Right ventricle myocardium inferior (tissue), 1 donor: ENCODE measurements at regions not wholly inside any gene's neighbourhood (a gene's known extent, or its start where the extent isn't known, plus 50 kb on each side); places are given as distances from the start of the nearest gene placed in this dataset.
"Not testable (repeated sequence)": the region's sequence is repeated elsewhere in the genome, so short reads cannot be mapped to it uniquely, and the experiment has no call there.

ENCODE experiments used
- ATAC-seq: fragments of 200-7000 bp; cut with Tn5 transposase; one replicate; pipeline ENCODE4 v1.9.1; 2020; ENCODE audit warnings: mild to moderate bottlenecking, moderate library complexity
- DNase-seq: peaks from one replicate; pipeline ENCODE4 v3.0.0; 2021; ENCODE audit errors: missing footprints
- intact Hi-C: fragments of 100-400 bp; cut with DNase I; formaldehyde crosslinking; loops from one replicate; pipeline ENCODE4 v1.11.0; 2022
- donor health status: DM: no; HTN: yes; CAD: no; lungs with severe emphysema.

- intact Hi-C loops, result no loop called here
- ATAC-seq, result no peak
- no peak for DNase-seq
Observed at GRCh38 chr6:79150733-79151132, 72.7 kb upstream of the PHIP start.

- intact Hi-C loops, result no loop called here
- DNase-seq (no peak), ATAC-seq (peak; percentile 34)
Observed at GRCh38 chr6:79149884-79150283, 71.8 kb upstream of the PHIP start.

GRCh38 chr6:79146421-79146820 is 68.4 kb upstream of the PHIP start:
- ATAC-seq, result no peak
- intact Hi-C loops, result no loop called here
- no peak for DNase-seq

GRCh38 chr6:79145301-79145700 is 67.2 kb upstream of the PHIP start:
- ATAC-seq (no peak), DNase-seq (no peak)
- intact Hi-C loops, result no loop called here

DNA sequence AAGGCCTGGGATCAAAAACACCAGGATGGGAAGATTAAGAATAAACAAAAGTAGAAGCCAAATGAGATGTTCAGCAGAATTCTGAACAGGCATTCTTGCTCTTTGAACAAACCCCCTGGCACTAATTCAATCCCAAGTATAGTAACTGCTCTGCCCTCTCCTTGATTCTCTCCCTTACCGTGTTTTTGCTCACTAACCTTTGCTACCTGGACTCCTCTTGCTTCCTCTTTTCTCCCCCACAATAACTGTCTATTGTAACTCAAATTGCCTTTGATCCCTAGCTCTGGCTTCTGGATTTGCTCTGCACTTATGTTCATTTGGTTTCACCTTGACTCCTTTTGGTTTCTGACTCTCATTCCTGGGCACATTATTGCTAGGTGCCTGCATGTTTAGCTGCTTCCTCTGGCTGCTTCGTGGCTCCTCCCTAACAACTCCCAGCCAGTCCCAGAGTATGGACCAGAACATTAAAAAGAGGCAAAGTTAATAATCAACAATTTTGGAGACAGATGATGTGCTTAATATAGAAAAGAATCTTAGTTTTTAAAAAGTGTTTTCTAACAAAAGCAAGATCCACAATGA is 65.4 kb upstream of the PHIP start:
- no peak for DNase-seq
- intact Hi-C loops, result no loop called here
- ATAC-seq, result no peak

DNA sequence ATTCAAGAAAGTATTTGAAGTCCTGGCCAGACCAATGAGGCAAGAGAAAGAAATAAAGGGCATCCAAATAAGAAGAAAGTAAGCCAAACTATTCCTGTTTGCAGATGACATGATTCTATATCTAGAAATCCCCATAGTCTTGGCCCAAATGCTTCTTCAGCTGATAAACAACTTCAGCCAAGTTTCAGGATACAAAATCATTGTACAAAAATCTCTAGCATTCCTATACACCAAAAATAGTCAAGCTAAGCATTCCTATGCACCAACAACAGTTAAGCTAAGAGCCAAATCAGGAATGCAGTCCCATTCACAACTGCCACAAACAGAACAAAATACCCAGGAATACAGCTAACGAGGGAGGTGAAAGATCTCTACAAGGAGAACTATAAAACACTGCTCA is 60.1 kb upstream of the PHIP start:
- intact Hi-C loops, result no loop called here
- DNase-seq (no peak), ATAC-seq (no peak)

DNA sequence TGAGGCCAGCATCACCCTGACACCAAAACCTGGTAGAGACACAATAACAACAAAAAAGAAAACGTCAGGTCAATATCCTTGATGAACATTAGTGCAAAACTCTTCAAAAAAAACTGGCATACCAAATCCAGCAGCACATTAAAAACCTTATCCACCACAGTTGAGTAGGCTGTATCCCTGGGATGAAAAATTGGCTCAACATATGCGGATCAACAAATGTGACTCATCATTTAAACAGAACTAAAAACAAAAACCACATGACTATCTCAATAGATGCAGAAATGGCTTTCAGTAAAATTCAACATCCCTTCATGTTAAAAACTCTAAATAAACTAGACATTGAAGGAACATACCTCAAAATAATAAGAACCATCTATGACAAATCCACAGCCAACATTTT is 59.6 kb upstream of the PHIP start:
- intact Hi-C loops, result no loop called here
- no peak for ATAC-seq
- DNase-seq, result no peak

DNA sequence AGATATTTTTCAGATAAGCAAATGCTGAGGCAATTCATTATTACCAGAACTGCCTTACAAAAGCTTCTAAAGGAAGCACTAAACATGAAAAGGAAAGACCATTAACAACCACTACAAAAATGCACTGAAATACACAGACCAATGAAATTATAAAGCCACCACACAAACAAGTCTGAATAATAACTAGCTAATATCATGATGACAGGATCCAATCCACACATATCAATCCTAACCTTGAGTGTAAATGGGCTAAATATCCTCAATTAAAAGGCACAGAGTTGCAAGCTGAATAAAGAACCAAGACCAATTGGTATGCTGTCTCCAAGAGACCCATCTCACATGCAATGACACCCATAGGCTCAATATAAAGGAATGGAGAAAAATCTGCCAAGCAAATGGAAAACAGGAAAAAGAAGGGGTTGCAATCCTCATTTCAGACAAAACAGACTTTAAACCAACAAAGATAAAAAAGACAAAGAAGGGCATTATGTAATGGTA is 58.0 kb upstream of the PHIP start:
- no peak for ATAC-seq

DNA sequence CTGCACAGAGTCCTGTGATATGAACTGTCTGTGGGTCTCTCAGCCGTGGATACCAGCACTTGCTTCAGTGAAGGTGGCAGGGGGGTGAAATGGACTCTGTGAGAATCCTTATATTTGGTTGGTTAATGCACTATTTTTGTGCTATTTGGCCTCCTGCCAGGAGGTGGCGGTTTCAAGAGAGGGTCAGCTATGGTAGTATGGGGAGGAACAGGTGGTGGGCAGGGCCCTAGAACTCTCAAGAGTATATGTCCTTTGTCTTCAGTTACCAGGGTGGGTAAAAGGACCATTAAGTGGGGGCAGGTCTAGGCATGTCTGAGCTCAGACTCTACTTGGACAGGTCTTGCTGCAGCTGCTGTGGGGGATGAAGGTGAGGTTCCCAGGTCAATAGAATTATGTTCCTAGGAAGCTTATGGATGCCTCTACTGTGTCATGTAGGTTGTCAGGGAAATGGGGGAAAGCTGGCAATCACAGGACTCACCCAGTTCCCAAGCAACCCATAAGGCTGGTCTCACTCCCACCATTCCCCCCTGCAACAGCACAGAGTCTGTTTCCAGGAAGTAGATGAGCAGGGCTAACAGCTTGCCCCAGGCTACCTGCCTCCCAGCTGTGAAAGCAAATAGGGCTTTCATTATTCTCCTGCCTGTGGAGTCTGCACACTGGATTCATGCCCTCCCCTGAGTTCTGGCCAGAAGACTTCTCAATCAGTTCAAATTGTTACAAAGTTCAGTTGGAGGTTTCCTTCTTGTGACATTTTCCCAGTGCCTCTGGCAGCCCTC is 56.8 kb upstream of the PHIP start:
- DNase-seq (no peak), ATAC-seq (no peak)
- intact Hi-C loops, result no loop called here

More for the DNA sequence above, 58.0 kb upstream of the PHIP start:
- no peak for DNase-seq
- intact Hi-C loops, result no loop called here

GRCh38 chr6:79133173-79133572 is 55.1 kb upstream of the PHIP start:
- no peak for ATAC-seq
- intact Hi-C loops, result no loop called here
- DNase-seq, result no peak

DNA sequence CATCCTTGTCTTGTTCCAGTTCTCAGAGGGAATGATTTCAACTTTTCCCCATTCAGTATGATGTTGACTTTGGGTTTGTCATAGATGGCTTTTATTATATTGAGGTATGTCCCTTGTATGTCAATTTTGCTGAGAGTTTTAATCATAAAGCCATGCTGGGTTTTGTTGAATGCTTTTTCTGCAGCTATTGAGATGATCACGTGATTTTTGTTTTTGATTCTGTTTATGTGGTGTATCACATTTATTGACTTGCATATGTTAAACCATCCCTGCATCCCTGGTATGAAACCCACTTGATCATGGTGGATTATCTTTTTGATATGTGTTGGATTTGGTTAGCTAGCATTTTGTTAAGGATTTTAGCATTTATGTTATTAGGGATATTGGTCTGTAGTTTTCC is 53.2 kb upstream of the PHIP start:
- DNase-seq, intact Hi-C loops, ATAC-seq: not testable (repeated sequence)
